Liver (tissue), 8 donors: ENCODE measurements at regions not wholly inside any gene's neighbourhood (a gene's known extent, or its start where the extent isn't known, plus 50 kb on each side); places are given as distances from the start of the nearest gene placed in this dataset.

Experiments used
- DNase-seq: peaks from one replicate; pipeline ENCODE4 v3.0.0-alpha.2; 2017; ENCODE audit warnings: low spot score
- H3K27ac ChIP-seq, 2 donors: one replicate each; pipeline ENCODE4 v1.7.0; 2013; ENCODE audit warnings: inconsistent platforms in 2 of 2, low read length in 2 of 2, control low read depth in 1 of 2, low read depth in 1 of 2, mild to moderate bottlenecking in 1 of 2
- H3K27me3 ChIP-seq, 4 donors: one replicate each; pipeline versions ENCODE4 v1.6.1 to v1.7.0; 2013; ENCODE audit warnings: low read length in 3 of 4, inconsistent platforms in 1 of 4, mild to moderate bottlenecking in 1 of 4, moderate library complexity in 1 of 4; ENCODE audit not compliant: control insufficient read depth in 4 of 4, insufficient read depth in 4 of 4
- H3K36me3 ChIP-seq, 4 donors: one replicate each; pipeline versions ENCODE4 v1.6.1 to v1.7.0; 2013; ENCODE audit warnings: low read length in 3 of 4, mild to moderate bottlenecking in 3 of 4, low read depth in 1 of 4, moderate library complexity in 1 of 4; ENCODE audit not compliant: control insufficient read depth in 4 of 4, insufficient read depth in 3 of 4
- H3K4me1 ChIP-seq, 4 donors: one replicate each; pipeline versions ENCODE4 v1.6.1 to v1.7.0; 2013; ENCODE audit warnings: low read length in 3 of 4, mild to moderate bottlenecking in 3 of 4, moderate library complexity in 1 of 4; ENCODE audit not compliant: control insufficient read depth in 4 of 4, insufficient read depth in 4 of 4
- H3K4me3 ChIP-seq, 3 donors: one replicate each; pipeline versions ENCODE4 v1.6.1 to v1.7.0; 2013; ENCODE audit warnings: low read length in 3 of 3, control low read depth in 1 of 3, low read depth in 1 of 3, mild to moderate bottlenecking in 1 of 3
- H3K9ac ChIP-seq, 2 donors: one replicate each; pipeline ENCODE4 v1.7.0; 2013; ENCODE audit warnings: low read length in 2 of 2, mild to moderate bottlenecking in 2 of 2, moderate library complexity in 2 of 2, control low read depth in 1 of 2, low read depth in 1 of 2
- H3K9me3 ChIP-seq, 4 donors: one replicate each; pipeline versions ENCODE4 v1.6.1 to v1.7.0; 2013; ENCODE audit warnings: low read length in 3 of 4; ENCODE audit not compliant: control insufficient read depth in 4 of 4
- EGR1 ChIP-seq, 2 donors: IDR thresholded peaks; 2 replicates each; pipeline ENCODE4 v1.6.1; 2016 to 2018; ENCODE audit warnings: antibody characterized with exemption in 2 of 2, low read depth in 2 of 2
- FOXA1 ChIP-seq: IDR thresholded peaks from 2 replicates; pipeline ENCODE4 v1.6.1; 2016; ENCODE audit warnings: antibody characterized with exemption
- FOXA2 ChIP-seq: IDR thresholded peaks from 2 replicates; pipeline ENCODE4 v1.6.1; 2016; ENCODE audit warnings: antibody characterized with exemption
- GABPA ChIP-seq, 2 donors: IDR thresholded peaks in 1 of 2; conservative IDR thresholded peaks in 1 of 2; 2 replicates each; pipeline ENCODE4 v1.6.1; 2016; ENCODE audit warnings: antibody characterized with exemption in 2 of 2, mild to moderate bottlenecking in 1 of 2, moderate library complexity in 1 of 2
- HNF4A ChIP-seq, 2 donors: conservative IDR thresholded peaks; 2 replicates each; pipeline ENCODE4 v1.6.1; 2016; ENCODE audit warnings: antibody characterized with exemption in 2 of 2, mild to moderate bottlenecking in 2 of 2
- HNF4G ChIP-seq: IDR thresholded peaks from 2 replicates; pipeline ENCODE4 v1.6.1; 2016; ENCODE audit warnings: antibody characterized with exemption
- JUND ChIP-seq, 2 donors: IDR thresholded peaks; 2 replicates each; pipeline ENCODE4 v1.6.1; 2016; ENCODE audit warnings: antibody characterized with exemption in 2 of 2
- NR2F2 ChIP-seq: IDR thresholded peaks from 2 replicates; pipeline ENCODE4 v1.6.1; 2016; ENCODE audit warnings: antibody characterized with exemption
- RAD21 ChIP-seq, 2 donors: IDR thresholded peaks; 2 replicates each; pipeline ENCODE4 v1.6.1; 2016; ENCODE audit warnings: antibody characterized with exemption in 2 of 2, mild to moderate bottlenecking in 2 of 2
- RXRA ChIP-seq, 2 donors: IDR thresholded peaks; 2 replicates each; pipeline ENCODE4 v1.6.1; 2017 to 2018; ENCODE audit warnings: antibody characterized with exemption in 2 of 2, mild to moderate bottlenecking in 1 of 2
- SP1 ChIP-seq: IDR thresholded peaks from 2 replicates; pipeline ENCODE4 v1.6.1; 2018; ENCODE audit warnings: antibody characterized with exemption, mild to moderate bottlenecking
- TAF1 ChIP-seq: conservative IDR thresholded peaks from 2 replicates; pipeline ENCODE4 v1.6.1; 2016; ENCODE audit warnings: antibody characterized with exemption, mild to moderate bottlenecking
- YY1 ChIP-seq: IDR thresholded peaks from 2 replicates; pipeline ENCODE4 v1.6.1; 2016; ENCODE audit warnings: antibody characterized with exemption, mild to moderate bottlenecking
- WGBS: extraction: QIAGEN DNeasy Blood & Tissue Kit; methylation state at CpG from one replicate; pipeline ENCODE4 v1.1.7; 2013; 5-methylcytosine and 5-hydroxymethylcytosine counted together
- TF ChIP-seq, protein P1 (sequence below): IDR thresholded peaks from 2 replicates; pipeline ENCODE4 v1.6.1; 2016; ENCODE audit warnings: antibody characterized with exemption
- TF ChIP-seq, protein P2 (sequence below): IDR thresholded peaks from 2 replicates; pipeline ENCODE4 v1.6.1; 2016; ENCODE audit warnings: antibody characterized with exemption, mild to moderate bottlenecking
- TF ChIP-seq, protein P3 (sequence below): IDR thresholded peaks from 2 replicates; pipeline ENCODE4 v1.6.1; 2016; ENCODE audit warnings: antibody characterized with exemption
- TF ChIP-seq, protein P4 (sequence below): fragments of 150-350 bp; IDR thresholded peaks from 2 replicates; pipeline ENCODE4 v1.5.1; 2017; ENCODE audit warnings: improper control_type of control experiment, low read depth, low read length; ENCODE audit not compliant: missing input control
- TF ChIP-seq, protein P5 (sequence below): IDR thresholded peaks from 2 replicates; pipeline ENCODE4 v1.6.1; 2016; ENCODE audit warnings: antibody characterized with exemption
- donor health status: healthy.
- donor health status: healthy.
- donor health status: healthy.
- donor health status: healthy.
- donor health status: healthy.

DNA sequence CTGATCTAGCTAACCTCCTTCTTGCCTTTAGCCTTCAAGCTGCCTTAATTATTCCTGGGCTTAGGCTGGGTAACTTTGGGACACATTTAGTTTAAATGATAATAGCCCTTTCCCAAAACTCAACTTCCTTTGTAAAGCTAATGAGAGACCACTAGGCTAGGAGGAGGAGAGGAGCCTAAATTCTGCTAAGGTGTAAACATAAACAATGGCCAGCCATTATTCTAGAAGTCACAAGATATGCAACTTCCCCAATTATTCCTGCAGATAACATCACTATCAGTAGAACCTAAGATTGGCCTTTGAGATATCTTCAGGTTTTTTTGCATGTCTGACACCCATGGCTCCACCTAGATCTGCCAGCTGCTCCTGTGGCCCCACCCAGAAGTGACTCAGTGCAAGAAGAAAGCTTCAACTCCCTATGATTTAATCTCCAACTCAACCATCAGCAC is 131.2 kb upstream of the FAM20A start (continued):
- TF ChIP-seq, protein P1, sequence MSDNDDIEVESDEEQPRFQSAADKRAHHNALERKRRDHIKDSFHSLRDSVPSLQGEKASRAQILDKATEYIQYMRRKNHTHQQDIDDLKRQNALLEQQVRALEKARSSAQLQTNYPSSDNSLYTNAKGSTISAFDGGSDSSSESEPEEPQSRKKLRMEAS: no peak
- TF ChIP-seq, protein P2, sequence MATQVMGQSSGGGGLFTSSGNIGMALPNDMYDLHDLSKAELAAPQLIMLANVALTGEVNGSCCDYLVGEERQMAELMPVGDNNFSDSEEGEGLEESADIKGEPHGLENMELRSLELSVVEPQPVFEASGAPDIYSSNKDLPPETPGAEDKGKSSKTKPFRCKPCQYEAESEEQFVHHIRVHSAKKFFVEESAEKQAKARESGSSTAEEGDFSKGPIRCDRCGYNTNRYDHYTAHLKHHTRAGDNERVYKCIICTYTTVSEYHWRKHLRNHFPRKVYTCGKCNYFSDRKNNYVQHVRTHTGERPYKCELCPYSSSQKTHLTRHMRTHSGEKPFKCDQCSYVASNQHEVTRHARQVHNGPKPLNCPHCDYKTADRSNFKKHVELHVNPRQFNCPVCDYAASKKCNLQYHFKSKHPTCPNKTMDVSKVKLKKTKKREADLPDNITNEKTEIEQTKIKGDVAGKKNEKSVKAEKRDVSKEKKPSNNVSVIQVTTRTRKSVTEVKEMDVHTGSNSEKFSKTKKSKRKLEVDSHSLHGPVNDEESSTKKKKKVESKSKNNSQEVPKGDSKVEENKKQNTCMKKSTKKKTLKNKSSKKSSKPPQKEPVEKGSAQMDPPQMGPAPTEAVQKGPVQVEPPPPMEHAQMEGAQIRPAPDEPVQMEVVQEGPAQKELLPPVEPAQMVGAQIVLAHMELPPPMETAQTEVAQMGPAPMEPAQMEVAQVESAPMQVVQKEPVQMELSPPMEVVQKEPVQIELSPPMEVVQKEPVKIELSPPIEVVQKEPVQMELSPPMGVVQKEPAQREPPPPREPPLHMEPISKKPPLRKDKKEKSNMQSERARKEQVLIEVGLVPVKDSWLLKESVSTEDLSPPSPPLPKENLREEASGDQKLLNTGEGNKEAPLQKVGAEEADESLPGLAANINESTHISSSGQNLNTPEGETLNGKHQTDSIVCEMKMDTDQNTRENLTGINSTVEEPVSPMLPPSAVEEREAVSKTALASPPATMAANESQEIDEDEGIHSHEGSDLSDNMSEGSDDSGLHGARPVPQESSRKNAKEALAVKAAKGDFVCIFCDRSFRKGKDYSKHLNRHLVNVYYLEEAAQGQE: no peak
- no peak for TF ChIP-seq SP1
- TF ChIP-seq RAD21 (IDR thresholded peaks at IDR 0.05): no peak
- no peak for TF ChIP-seq HNF4G
- TF ChIP-seq TAF1: no peak
- TF ChIP-seq, protein P3, sequence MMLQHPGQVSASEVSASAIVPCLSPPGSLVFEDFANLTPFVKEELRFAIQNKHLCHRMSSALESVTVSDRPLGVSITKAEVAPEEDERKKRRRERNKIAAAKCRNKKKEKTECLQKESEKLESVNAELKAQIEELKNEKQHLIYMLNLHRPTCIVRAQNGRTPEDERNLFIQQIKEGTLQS: no peak
- TF ChIP-seq NR2F2: no peak
- TF ChIP-seq FOXA2: no peak

DNA sequence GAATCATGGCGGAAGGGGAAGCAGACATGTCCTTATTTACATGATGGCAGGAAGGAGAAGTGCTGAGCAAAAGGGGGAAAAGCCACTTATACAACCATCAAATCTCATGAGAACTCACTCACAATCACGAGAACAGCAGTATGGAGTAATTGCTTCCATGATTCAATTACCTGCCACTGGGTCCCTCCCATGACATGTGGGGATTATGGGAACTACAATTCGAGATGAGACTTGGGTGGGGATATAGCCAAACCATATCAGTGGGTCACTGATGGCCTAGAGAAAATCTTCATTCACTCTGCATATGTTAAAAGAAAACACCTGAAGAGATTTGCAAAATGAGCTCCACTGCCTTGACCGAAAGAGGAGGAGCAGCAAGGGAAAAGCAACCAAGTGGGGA is 130.3 kb upstream of the FAM20A start:
- Histone ChIP-seq H3K27me3 (no peaks in the 10 kb centered on the region), H3K9ac (no peak overlapping the region), H3K27ac (no peak overlapping the region), H3K4me1 (no peaks in the 10 kb centered on the region), H3K36me3 (no peaks in the 10 kb centered on the region), H3K4me3 (no peak overlapping the region), H3K9me3 (peaks cover 0 to 3% (median 0%) of the 10 kb centered on the region in 4 donors)
- DNase-seq: no peak
- 80% methylated on average over 4 of the region's 4 CpGs for WGBS
- TF ChIP-seq, protein P1: no peak
- TF ChIP-seq HNF4G (no peak), FOXA2 (no peak), EGR1 (IDR thresholded peaks at IDR 0.05; ENCODE audit: low read depth in 2 of 2) (no peak), RAD21 (IDR thresholded peaks at IDR 0.05) (no peak), FOXA1 (no peak), HNF4A (conservative IDR thresholded peaks at IDR 0.05) (no peak), JUND (IDR thresholded peaks at IDR 0.05) (no peak), GABPA (IDR thresholded peaks at IDR 0.05 in 1 of 2, conservative IDR thresholded peaks at IDR 0.05 in 1 of 2) (no peak), SP1 (no peak), TAF1 (no peak), NR2F2 (no peak), YY1 (no peak), RXRA (IDR thresholded peaks at IDR 0.05) (no peak)
- TF ChIP-seq, protein P3: no peak
- TF ChIP-seq, protein P4, sequence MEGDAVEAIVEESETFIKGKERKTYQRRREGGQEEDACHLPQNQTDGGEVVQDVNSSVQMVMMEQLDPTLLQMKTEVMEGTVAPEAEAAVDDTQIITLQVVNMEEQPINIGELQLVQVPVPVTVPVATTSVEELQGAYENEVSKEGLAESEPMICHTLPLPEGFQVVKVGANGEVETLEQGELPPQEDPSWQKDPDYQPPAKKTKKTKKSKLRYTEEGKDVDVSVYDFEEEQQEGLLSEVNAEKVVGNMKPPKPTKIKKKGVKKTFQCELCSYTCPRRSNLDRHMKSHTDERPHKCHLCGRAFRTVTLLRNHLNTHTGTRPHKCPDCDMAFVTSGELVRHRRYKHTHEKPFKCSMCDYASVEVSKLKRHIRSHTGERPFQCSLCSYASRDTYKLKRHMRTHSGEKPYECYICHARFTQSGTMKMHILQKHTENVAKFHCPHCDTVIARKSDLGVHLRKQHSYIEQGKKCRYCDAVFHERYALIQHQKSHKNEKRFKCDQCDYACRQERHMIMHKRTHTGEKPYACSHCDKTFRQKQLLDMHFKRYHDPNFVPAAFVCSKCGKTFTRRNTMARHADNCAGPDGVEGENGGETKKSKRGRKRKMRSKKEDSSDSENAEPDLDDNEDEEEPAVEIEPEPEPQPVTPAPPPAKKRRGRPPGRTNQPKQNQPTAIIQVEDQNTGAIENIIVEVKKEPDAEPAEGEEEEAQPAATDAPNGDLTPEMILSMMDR: no peak
- TF ChIP-seq, protein P5, sequence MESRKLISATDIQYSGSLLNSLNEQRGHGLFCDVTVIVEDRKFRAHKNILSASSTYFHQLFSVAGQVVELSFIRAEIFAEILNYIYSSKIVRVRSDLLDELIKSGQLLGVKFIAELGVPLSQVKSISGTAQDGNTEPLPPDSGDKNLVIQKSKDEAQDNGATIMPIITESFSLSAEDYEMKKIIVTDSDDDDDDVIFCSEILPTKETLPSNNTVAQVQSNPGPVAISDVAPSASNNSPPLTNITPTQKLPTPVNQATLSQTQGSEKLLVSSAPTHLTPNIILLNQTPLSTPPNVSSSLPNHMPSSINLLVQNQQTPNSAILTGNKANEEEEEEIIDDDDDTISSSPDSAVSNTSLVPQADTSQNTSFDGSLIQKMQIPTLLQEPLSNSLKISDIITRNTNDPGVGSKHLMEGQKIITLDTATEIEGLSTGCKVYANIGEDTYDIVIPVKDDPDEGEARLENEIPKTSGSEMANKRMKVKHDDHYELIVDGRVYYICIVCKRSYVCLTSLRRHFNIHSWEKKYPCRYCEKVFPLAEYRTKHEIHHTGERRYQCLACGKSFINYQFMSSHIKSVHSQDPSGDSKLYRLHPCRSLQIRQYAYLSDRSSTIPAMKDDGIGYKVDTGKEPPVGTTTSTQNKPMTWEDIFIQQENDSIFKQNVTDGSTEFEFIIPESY: no peak
- TF ChIP-seq, protein P2: no peak
